GM12872 (cell line): ENCODE measurements at regions not wholly inside any gene's neighbourhood (a gene's known extent, or its start where the extent isn't known, plus 50 kb on each side); places are given as distances from the start of the nearest gene placed in this dataset.

Source experiments
- TF ChIP-seq, protein P1 (sequence below): IDR thresholded peaks from 3 replicates; pipeline ENCODE4 v1.5.1; 2011; ENCODE audit warnings: low read depth, mild to moderate bottlenecking, low read length, moderate library complexity; ENCODE audit not compliant: insufficient read depth

DNA sequence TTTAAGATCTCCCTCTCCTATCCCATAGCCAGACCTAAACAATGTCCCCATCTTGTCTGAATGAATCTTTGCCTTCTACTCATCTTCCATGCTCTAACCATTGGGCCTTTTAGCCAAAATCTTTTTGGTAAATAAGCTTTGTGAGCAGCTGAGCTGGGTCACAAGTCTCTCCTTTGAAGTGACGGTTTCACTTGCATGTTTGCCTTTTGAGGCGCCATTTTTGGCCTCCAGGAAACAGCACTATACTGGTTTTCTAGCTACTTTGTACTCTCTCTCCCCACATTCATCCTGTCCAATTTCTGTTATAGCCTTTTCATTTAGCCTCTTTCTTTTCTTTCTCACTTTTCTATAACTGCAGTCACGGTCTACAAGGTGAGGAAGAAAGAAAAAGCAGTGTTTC, 195.5 kb upstream of the C9orf72 start:
- TF ChIP-seq, protein P1, sequence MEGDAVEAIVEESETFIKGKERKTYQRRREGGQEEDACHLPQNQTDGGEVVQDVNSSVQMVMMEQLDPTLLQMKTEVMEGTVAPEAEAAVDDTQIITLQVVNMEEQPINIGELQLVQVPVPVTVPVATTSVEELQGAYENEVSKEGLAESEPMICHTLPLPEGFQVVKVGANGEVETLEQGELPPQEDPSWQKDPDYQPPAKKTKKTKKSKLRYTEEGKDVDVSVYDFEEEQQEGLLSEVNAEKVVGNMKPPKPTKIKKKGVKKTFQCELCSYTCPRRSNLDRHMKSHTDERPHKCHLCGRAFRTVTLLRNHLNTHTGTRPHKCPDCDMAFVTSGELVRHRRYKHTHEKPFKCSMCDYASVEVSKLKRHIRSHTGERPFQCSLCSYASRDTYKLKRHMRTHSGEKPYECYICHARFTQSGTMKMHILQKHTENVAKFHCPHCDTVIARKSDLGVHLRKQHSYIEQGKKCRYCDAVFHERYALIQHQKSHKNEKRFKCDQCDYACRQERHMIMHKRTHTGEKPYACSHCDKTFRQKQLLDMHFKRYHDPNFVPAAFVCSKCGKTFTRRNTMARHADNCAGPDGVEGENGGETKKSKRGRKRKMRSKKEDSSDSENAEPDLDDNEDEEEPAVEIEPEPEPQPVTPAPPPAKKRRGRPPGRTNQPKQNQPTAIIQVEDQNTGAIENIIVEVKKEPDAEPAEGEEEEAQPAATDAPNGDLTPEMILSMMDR: no peak

DNA sequence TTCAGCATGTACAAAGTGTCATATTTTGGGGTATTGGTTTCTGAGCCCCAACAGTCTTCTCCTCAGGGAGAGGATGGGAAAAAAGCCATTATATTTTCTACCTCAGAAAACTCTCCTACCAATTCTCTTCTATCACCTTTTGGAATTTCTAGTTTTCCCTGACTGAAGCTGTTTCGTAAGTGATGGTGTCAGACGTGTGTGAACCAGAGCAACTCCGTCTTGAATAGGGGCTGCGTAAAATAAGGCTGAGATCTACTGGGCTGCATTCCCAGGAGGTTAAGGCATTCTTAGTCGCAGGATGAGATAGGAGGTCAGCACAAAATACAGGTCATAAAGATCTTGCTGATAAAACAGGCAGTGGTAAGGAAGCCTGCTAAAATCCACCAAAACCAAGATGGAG, 197.3 kb upstream of the C9orf72 start:
- TF ChIP-seq, protein P1: no peak

DNA sequence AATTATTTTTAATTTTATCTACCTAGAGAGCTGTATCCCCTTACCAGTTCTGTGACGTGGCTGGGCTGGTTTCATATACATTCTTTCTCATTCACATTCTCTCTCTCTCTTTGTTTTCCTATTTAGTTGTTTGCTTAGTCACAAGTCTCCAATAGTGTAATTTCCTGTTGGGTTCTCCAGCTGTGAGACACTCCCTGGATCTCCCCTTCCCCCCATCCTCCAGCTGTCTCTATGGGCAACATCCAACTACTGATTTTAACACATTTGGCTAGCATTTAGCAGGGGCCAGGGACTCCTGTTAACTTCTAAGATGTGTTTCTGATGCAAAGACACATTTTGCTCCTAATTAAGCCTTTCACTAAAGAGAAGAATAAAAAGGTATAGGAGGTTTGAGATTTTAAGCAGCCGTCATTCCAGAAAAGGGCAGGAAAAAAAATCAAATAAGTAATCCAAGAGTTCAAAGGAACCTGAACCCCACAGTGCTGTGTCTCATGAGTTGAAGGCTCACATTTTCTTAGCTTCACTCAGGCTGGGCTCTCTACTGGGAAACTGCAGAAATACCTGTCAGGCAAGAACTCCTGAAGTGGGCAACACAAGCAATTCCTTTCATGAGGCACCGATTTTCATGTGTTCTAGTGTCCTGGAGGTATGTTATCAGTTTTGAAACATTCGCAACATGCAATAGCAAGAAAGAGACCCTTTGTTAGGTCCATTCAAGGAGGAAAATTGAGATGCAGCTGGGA, 198.7 kb upstream of the C9orf72 start:
- TF ChIP-seq, protein P1: no peak

DNA sequence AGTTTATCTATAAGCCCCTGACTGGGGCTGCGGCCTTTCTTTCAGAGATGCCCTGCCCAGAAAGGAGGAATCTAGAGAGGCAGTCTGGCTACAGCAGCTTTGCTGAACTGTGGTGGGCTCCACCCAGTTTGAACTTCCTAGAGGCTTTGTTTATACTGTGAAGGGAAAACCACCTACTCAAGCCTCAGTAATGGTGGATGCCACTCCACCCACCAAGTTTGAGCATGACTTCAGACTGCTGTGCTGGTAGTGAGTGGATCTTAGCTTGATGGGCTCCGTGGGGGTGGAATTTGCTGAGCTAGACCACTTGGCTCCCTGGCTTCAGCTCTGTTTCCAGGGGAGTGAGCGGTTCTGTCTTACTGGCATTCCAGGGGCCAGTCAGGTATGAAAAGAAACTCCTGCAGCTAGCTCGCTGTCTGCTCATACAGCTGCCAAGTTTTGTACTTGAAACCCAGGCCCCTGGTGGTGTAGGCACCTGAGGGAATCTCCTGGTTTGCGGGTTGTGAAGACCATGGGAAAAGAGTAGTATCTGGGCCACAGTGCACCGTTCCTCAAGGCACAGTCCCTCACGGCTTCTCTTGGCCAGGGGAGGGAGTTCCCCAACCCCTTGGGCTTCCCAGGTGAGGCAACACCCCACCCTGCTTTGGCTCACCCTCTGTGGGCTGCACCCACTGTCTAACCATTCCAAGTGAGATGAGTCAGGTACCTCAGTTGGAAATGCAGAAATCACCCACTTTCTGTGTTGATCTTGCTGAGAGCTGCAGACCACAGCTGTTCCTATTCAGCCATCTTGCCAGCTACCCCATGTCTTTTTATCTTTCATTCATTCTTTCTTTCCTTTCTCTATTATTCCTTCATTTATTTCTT, 211.8 kb upstream of the C9orf72 start:
- TF ChIP-seq, protein P1: no peak

DNA sequence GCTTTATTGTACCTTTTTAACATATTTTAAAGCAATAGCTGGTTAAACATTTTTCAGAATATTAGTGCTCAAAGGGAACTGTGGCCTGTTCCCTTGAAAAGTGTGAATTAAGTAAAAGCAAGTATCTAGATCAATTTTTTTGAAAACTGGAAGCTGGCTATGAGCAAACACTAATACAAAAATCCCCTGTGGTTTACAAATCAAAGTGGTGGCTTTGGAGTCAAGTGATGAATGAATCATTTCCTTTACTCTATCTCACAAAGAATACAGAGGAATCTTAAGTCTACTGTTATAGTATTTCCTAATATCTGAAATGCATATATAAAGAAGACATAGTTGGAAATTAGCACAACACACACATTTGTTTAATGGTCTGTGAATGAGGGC, 212.4 kb upstream of the C9orf72 start:
- TF ChIP-seq, protein P1: no peak

DNA sequence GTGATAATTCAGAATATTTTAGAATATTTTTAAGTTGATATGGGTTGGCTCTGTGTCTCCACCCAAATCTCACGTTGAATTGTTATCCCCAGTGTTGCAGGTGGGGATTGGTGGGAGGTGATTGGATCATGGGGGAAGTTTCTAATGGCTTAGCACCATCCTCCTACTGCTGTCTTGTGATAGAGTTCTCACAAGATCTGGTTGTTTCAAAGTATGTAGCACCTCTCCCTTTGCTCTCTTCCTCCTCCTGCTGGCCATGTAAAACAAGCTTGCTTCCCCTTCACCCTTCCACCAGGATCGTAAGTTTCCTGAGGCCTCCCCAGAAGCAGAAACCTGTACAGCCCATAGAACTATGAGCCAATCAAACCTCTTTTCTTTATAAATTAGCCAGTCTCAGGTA, 214.6 kb upstream of the C9orf72 start:
- TF ChIP-seq, protein P1: peak; percentile 24; the same call in 1 of the 3 replicates

DNA sequence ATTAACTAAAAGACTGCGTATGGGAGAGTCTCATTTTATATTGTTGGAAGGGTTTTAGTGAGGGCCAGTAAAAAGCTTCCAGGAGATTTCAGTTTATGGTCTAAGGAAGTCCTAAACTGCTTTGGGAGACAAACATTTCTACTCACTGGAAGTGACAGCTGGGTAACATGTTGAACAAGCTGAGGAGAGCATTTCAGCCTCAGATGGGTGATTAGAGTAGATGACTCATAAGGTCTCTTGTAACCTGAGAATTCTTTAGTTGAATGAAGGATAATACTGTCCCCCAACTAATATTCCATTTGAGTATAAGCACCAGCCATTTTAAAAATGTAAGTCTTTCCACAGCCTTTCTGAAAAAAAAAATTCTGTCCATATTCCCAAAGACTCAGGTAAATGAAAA, 218.0 kb upstream of the C9orf72 start:
- TF ChIP-seq, protein P1: no peak
